Body of pancreas (tissue), 4 donors: ENCODE measurements at regions not wholly inside any gene's neighbourhood (a gene's known extent, or its start where the extent isn't known, plus 50 kb on each side); places are given as distances from the start of the nearest gene placed in this dataset.
"Not testable (repeated sequence)": the region's sequence is repeated elsewhere in the genome, so short reads cannot be mapped to it uniquely, and the experiment has no call there.

ENCODE experiments used
- ATAC-seq: fragments of 150-250 bp; one replicate; pipeline ENCODE4 v1.9.1; 2016
- DNase-seq, 4 donors: peaks; one replicate each; pipeline ENCODE4 v3.0.0-alpha.2; 2019
- H3K27ac ChIP-seq, 4 donors: fragments of 200-600 bp; sonication (generic); 1 replicate in 3 of 4; 2 replicates in 1 of 4; pipeline versions ENCODE4 v1.5.1 to v1.6.1; 2016 to 2019; ENCODE audit warnings: mild to moderate bottlenecking in 1 of 4, mixed read lengths in 1 of 4, moderate library complexity in 1 of 4
- H3K27me3 ChIP-seq, 2 donors: fragments of 200-600 bp; sonication (generic); one replicate each; pipeline ENCODE4 v1.6.0; 2016; ENCODE audit warnings: mild to moderate bottlenecking in 1 of 2
- H3K36me3 ChIP-seq, 2 donors: fragments of 200-600 bp; sonication (generic); replicated peaks in 1 of 2; 2 replicates each; pipeline ENCODE4 v1.5.1; 2016; ENCODE audit warnings: low read depth in 2 of 2; ENCODE audit not compliant: insufficient read depth in 1 of 2
- H3K4me1 ChIP-seq: fragments of 200-600 bp; sonication (generic); one replicate; pipeline ENCODE4 v1.6.0; 2016
- H3K4me3 ChIP-seq, 2 donors: fragments of 200-600 bp; sonication (generic); 1 replicate in 1 of 2; 2 replicates in 1 of 2; pipeline ENCODE4 v1.5.1; 2016 to 2019
- H3K9me3 ChIP-seq, 3 donors: fragments of 200-600 bp; sonication (generic); 1 replicate in 2 of 3; 2 replicates in 1 of 3; pipeline ENCODE4 v1.5.1; 2016
- POLR2A ChIP-seq, 3 donors: fragments of 450-650 bp; IDR thresholded peaks; one replicate each; pipeline ENCODE4 v1.6.1; 2016; ENCODE audit warnings: antibody characterized with exemption in 3 of 3, mild to moderate bottlenecking in 2 of 3
- WGBS, 2 donors: methylation state at CpG; one replicate each; pipeline ENCODE4 v1.1.5; 2017; 5-methylcytosine and 5-hydroxymethylcytosine counted together
- intact Hi-C: fragments of 100-400 bp; cut with DNase I; formaldehyde crosslinking; loops from one replicate; pipeline ENCODE4 v1.15.1; 2023
- TF ChIP-seq, protein P1 (sequence below), 7 experiments: fragments of 450-650 bp in 4 of 7; fragments of 200-600 bp in 3 of 7; sonication (generic) in 3 of 7; IDR thresholded peaks; one replicate each; pipeline ENCODE4 v1.5.1; 2016 to 2019; ENCODE audit warnings: antibody characterized with exemption in 7 of 7

DNA sequence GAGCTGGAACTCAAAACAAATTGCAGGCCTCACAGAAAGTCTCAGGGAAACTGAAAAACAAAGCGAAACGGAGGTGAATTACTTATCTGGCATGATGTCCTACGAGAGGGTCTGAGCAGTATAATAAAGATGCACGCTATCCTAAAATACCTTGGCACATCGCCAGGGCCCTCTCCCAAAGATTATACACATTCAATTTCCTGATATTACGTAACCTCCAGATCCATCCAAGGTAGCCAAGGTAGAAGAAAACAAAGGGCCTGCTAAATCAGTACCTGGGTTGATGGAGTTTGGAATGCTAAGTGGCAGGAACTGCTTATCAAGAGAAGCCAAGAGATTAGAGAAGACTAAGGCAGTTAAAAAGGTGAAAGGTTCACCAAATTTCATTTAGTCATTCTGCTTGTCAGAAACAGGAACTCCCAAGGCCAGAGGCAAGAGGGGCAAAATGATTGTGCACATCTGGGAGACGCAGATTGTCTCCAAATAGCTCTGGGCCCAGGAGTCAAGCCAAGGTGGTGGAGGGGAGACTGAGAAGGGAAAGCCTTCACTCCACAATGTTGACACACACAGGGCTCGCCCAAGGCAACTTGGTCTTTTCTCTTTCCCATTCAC lies 236.8 kb upstream of the ATP5MC3 start:
- ATAC-seq (no peak), DNase-seq (no peak)
- Histone ChIP-seq H3K4me1 (no peaks in the 10 kb centered on the region), H3K36me3 (no peaks in the 10 kb centered on the region), H3K9me3 (no peaks in the 10 kb centered on the region), H3K4me3 (no peak overlapping the region), H3K27me3 (no peaks in the 10 kb centered on the region), H3K27ac (no peak overlapping the region)
- intact Hi-C loops, result no loop called here
- WGBS, 2 donors, result 46 to 53% methylated on average over 8 of the region's 8 CpGs
- TF ChIP-seq, protein P1, sequence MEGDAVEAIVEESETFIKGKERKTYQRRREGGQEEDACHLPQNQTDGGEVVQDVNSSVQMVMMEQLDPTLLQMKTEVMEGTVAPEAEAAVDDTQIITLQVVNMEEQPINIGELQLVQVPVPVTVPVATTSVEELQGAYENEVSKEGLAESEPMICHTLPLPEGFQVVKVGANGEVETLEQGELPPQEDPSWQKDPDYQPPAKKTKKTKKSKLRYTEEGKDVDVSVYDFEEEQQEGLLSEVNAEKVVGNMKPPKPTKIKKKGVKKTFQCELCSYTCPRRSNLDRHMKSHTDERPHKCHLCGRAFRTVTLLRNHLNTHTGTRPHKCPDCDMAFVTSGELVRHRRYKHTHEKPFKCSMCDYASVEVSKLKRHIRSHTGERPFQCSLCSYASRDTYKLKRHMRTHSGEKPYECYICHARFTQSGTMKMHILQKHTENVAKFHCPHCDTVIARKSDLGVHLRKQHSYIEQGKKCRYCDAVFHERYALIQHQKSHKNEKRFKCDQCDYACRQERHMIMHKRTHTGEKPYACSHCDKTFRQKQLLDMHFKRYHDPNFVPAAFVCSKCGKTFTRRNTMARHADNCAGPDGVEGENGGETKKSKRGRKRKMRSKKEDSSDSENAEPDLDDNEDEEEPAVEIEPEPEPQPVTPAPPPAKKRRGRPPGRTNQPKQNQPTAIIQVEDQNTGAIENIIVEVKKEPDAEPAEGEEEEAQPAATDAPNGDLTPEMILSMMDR (IDR thresholded peaks at IDR 0.05), result no peak
- TF ChIP-seq POLR2A (IDR thresholded peaks at IDR 0.05), result no peak

DNA sequence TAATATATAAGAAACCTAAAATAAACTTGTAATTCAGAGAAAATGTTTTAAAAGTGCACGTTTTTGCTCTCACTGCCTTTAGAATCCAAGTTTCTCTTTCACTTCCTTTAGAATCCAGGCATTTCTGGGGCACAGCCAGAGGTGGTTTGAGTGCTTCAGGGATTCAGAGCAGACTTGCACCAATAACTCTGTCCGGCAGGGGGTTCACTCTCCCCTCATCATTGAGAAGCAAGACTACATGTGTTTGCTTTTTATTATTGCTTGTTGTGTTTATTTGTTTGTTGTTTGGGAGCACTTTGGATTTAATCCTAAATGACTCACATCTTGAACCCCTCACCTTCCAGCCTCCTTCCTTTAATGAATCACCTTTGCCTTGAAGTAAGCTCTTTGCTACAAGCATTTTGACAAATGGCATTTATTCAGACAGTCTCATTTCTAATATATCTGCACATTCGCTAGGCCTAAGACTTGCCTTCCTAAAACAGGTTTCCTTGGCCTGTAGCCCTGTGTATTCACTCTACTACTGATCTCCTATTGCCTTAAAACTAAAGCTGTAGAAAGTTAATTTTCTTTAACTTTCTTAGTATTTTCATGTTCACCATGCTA lies 233.5 kb upstream of the ATP5MC3 start:
- no peaks in the 10 kb centered on the region for H3K9me3 ChIP-seq
- 28 to 32% methylated on average over 3 of the region's 3 CpGs for WGBS, 2 donors
- no peak overlapping the region for H3K4me3 ChIP-seq
- intact Hi-C loops, result no loop called here
- no peaks in the 10 kb centered on the region for H3K4me1 ChIP-seq
- ATAC-seq (peak; percentile 53), DNase-seq (peak; percentile 30 to 70 (median 54))
- no peaks in the 10 kb centered on the region for H3K27me3 ChIP-seq
- TF ChIP-seq, protein P1 (IDR thresholded peaks at IDR 0.05), result peak in 6 of 7 experiments; percentile 28 to 50 (median 40)
- TF ChIP-seq POLR2A (IDR thresholded peaks at IDR 0.05), result no peak
- H3K36me3 ChIP-seq, result no peaks in the 10 kb centered on the region
- H3K27ac ChIP-seq, result no peak overlapping the region

DNA sequence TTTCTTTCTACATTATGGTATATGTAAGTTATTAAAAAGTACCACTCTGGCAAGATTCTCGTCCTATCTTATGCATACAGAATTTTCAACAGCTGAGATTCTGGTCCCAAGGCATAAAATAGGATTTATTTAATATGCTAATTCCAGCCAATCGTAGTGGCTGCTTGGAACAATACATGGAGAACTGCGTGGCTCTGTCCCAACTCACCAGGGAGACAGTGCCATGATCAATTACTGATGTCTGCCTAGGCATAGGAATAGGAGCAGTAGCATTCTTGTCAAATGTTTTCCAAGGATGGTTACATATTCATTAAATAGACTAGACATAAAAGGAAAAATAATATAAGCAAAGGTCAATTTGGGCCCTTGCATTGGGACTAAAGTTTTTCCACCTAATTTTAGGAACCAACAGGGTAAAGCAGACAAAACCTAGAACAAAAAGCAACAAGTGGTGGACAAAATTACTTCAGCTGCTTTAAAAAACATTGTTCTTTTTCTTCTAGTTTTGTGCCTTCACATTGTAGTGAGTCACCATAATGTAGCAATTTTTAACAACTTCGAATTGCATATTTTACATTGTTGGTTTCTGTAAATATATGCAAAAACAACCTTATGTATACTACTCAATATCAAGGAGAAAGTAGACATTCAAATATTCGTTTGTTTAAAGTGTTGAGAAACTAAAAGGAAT lies 232.8 kb upstream of the ATP5MC3 start:
- Histone ChIP-seq H3K9me3 (no peaks in the 10 kb centered on the region), H3K36me3 (no peaks in the 10 kb centered on the region), H3K27me3 (no peaks in the 10 kb centered on the region), H3K27ac (no peak overlapping the region), H3K4me1 (no peaks in the 10 kb centered on the region), H3K4me3 (no peak overlapping the region)
- no peak for TF ChIP-seq POLR2A (IDR thresholded peaks at IDR 0.05)
- TF ChIP-seq, protein P1 (IDR thresholded peaks at IDR 0.05), result no peak
- intact Hi-C loops, result no loop called here
- ATAC-seq (no peak), DNase-seq (no peak)
- WGBS, 2 donors, result 47 to 50% methylated on average over 5 of the region's 5 CpGs

DNA sequence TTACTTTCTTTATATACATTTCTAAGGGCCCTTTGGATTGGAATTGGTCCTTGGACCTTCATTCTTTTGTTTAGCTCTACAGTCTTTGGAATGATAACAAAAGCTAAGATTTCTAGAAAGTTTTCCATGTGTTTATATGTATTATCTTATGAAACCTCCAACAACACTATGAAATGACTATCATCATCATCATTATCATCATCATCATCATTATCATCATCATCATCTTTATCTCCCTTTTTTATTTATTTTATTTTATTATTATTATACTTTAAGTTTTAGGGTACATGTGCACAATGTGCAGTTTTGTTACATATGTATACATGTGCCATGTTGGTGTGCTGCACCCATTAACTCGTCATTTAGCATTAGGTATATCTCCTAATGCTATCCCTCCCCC lies 229.4 kb upstream of the ATP5MC3 start:
- H3K27me3 ChIP-seq, ATAC-seq, DNase-seq, H3K4me1 ChIP-seq, H3K27ac ChIP-seq, H3K9me3 ChIP-seq, H3K36me3 ChIP-seq, H3K4me3 ChIP-seq, intact Hi-C loops: not testable (repeated sequence)
- 33 to 93% methylated on average over 1 of the region's 1 CpG for WGBS, 2 donors

DNA sequence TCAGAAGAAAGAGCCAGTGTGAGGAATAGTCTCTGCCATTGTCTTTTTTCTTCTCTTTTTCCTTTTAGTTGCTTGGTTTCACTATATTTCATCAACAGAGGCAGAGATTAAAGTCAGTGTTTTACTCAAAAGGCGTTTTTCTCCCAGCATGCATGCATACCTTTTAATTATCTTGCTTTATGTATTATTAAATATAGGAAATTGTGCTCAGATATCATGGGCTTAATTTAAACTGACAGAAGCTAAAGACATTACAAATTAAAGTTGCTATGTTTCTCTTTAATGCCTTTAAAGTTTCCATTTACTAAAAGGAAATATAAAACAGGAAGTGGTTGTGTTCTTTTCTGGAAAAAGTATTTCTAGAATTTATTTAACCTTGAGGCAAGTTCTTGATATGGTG lies 223.3 kb upstream of the ATP5MC3 start:
- no peak overlapping the region for H3K27ac ChIP-seq
- no peak overlapping the region for H3K4me3 ChIP-seq
- ATAC-seq (no peak), DNase-seq (no peak)
- H3K9me3 ChIP-seq, result no peaks in the 10 kb centered on the region
- no peaks in the 10 kb centered on the region for H3K4me1 ChIP-seq
- no peaks in the 10 kb centered on the region for H3K27me3 ChIP-seq
- 47 to 54% methylated on average over 1 of the region's 1 CpG for WGBS, 2 donors
- no peak for TF ChIP-seq POLR2A (IDR thresholded peaks at IDR 0.05)
- TF ChIP-seq, protein P1 (IDR thresholded peaks at IDR 0.05), result no peak
- H3K36me3 ChIP-seq, result no peaks in the 10 kb centered on the region
- intact Hi-C loops, result no loop called here
